A673 (cell line): ENCODE measurements at regions not wholly inside any gene's neighbourhood (a gene's known extent, or its start where the extent isn't known, plus 50 kb on each side); places are given as distances from the start of the nearest gene placed in this dataset.

Experiments used
- BruUV-seq: library from RNA; stranded (reverse); fragments of 400-500 nt; replicated peaks from 2 replicates; lab custom pipeline; 2021; lab: Mats Ljungman, UMichigan
- CTCF ChIA-PET: fragments of 300-600 bp; sonication (Branson Sonifier 250); formaldehyde crosslinking; loops from one replicate; lab custom pipeline; 2022; ENCODE audit warnings: antibody characterized with exemption; lab: Charles Lee
- POLR2A ChIA-PET: fragments of 300-600 bp; sonication (Branson Sonifier 250); formaldehyde crosslinking; loops from one replicate; lab custom pipeline; 2022; ENCODE audit warnings: antibody characterized with exemption; ENCODE audit not compliant: low non-redundant PET; lab: Charles Lee
- DNase-seq: peaks from one replicate; pipeline ENCODE4 v3.0.0-alpha.2; 2015; ENCODE audit warnings: low spot score
- H3K27ac ChIP-seq: fragments of 200-600 bp; sonication (generic); 2 replicates; pipeline ENCODE4 v1.5.1; 2016; ENCODE audit warnings: mixed run types, low read depth, mild to moderate bottlenecking, mixed read lengths, antibody characterized with exemption, low read length; ENCODE audit not compliant: poor library complexity, severe bottlenecking
- H3K27me3 ChIP-seq: fragments of 200-600 bp; sonication (generic); replicated peaks from 2 replicates; pipeline ENCODE4 v1.6.1; 2017; ENCODE audit warnings: mixed run types, low read depth, mild to moderate bottlenecking, mixed read lengths, antibody characterized with exemption, low read length; ENCODE audit not compliant: insufficient read depth, poor library complexity
- H3K36me3 ChIP-seq: fragments of 200-600 bp; sonication (generic); 2 replicates; pipeline ENCODE4 v1.6.1; 2016; ENCODE audit warnings: mixed run types, mild to moderate bottlenecking, mixed read lengths, antibody characterized with exemption, low read length; ENCODE audit not compliant: insufficient read depth, poor library complexity, severe bottlenecking
- H3K4me1 ChIP-seq: fragments of 200-600 bp; sonication (generic); 2 replicates; pipeline ENCODE4 v1.6.1; 2017; ENCODE audit warnings: mixed run types, mild to moderate bottlenecking, mixed read lengths, antibody characterized with exemption, low read length; ENCODE audit not compliant: insufficient read depth, poor library complexity, severe bottlenecking
- H3K4me3 ChIP-seq: fragments of 200-600 bp; sonication (generic); 2 replicates; pipeline ENCODE4 v1.5.1; 2016; ENCODE audit warnings: low read depth, mixed run types, mild to moderate bottlenecking, mixed read lengths, low read length; ENCODE audit not compliant: poor library complexity, severe bottlenecking
- H3K9me3 ChIP-seq: fragments of 200-600 bp; sonication (generic); 2 replicates; pipeline ENCODE4 v1.6.1; 2016; ENCODE audit warnings: mixed run types, low read depth, mild to moderate bottlenecking, mixed read lengths, antibody characterized with exemption, low read length; ENCODE audit not compliant: poor library complexity, severe bottlenecking
- EZH2 ChIP-seq: fragments of 200-600 bp; sonication (generic); IDR thresholded peaks from 2 replicates; pipeline ENCODE4 v1.6.1; 2017; ENCODE audit warnings: borderline replicate concordance, low read depth, mild to moderate bottlenecking, mixed read lengths, antibody characterized with exemption, low read length; ENCODE audit not compliant: poor library complexity, severe bottlenecking
- intact Hi-C: fragments of 100-400 bp; cut with micrococcal nuclease; formaldehyde crosslinking; loops from one replicate; pipeline ENCODE4 v1.10.0; 2022; ENCODE audit not compliant: unreplicated experiment
- TF ChIP-seq, protein P1 (sequence below): fragments of 300-800, 200-600 bp; sonication (generic); conservative IDR thresholded peaks from 2 replicates; pipeline ENCODE4 v1.5.1; 2017; ENCODE audit warnings: low read depth, mild to moderate bottlenecking, antibody characterized with exemption, low read length, moderate library complexity, mixed read lengths

DNA sequence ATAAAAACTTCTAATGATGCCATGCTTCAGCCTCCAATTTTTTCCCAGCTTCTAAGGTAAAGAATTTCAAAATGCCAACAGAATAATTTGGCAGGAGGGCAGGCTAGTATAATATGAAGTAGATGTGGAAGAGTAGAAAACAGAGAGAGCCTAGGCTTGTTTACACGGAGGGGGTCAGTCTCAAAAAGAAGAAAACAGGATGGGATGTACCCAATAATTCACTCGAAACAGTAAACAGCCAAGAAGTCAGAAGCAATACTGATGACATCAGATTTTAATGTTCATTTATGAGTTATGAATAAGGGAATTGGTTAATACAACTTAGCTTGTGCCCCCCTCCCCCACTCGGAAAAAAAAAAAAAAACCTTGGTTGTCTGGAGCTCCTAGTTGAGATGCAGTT lies 422.5 kb downstream of the FOXO1 start:
- ChIA-PET POLR2A (no interaction called here), CTCF (no interaction called here)
- Histone ChIP-seq H3K36me3 (no peaks in the 10 kb centered on the region), H3K27me3 (no peaks in the 10 kb centered on the region), H3K27ac (no peak overlapping the region), H3K4me1 (no peaks in the 10 kb centered on the region), H3K9me3 (no peaks in the 10 kb centered on the region), H3K4me3 (no peak overlapping the region)
- intact Hi-C loops = no loop called here
- TF ChIP-seq EZH2 = no peak
- TF ChIP-seq, protein P1, sequence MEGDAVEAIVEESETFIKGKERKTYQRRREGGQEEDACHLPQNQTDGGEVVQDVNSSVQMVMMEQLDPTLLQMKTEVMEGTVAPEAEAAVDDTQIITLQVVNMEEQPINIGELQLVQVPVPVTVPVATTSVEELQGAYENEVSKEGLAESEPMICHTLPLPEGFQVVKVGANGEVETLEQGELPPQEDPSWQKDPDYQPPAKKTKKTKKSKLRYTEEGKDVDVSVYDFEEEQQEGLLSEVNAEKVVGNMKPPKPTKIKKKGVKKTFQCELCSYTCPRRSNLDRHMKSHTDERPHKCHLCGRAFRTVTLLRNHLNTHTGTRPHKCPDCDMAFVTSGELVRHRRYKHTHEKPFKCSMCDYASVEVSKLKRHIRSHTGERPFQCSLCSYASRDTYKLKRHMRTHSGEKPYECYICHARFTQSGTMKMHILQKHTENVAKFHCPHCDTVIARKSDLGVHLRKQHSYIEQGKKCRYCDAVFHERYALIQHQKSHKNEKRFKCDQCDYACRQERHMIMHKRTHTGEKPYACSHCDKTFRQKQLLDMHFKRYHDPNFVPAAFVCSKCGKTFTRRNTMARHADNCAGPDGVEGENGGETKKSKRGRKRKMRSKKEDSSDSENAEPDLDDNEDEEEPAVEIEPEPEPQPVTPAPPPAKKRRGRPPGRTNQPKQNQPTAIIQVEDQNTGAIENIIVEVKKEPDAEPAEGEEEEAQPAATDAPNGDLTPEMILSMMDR = no peak
- BruUV-seq = no TSS peak
- no peak for DNase-seq

DNA sequence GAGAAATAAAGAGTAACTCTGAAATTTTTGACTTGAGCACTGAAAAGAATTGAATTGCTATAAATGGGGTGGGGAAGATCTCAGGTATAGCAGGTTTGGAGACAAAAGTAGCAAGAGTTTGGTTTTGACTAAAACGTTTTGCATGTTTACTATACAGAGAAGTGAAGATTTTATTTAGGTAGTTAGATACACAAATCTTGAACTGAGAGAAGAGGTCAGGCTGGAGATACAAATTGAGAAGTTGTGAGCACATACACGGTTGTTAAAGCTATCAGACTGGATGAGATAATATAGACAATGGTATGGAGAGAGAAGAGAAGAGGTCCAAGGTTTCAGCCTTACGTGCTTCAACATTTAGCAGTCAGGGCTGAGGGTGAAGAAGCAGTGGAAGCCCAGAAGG lies 420.9 kb downstream of the FOXO1 start:
- DNase-seq = no peak
- ChIA-PET POLR2A (no interaction called here), CTCF (no interaction called here)
- Histone ChIP-seq H3K9me3 (no peaks in the 10 kb centered on the region), H3K4me3 (no peak overlapping the region), H3K27ac (no peak overlapping the region), H3K4me1 (no peaks in the 10 kb centered on the region), H3K27me3 (no peaks in the 10 kb centered on the region), H3K36me3 (no peaks in the 10 kb centered on the region)
- BruUV-seq = no TSS peak
- intact Hi-C loops = no loop called here
- TF ChIP-seq EZH2 = no peak
- TF ChIP-seq, protein P1 = no peak

DNA sequence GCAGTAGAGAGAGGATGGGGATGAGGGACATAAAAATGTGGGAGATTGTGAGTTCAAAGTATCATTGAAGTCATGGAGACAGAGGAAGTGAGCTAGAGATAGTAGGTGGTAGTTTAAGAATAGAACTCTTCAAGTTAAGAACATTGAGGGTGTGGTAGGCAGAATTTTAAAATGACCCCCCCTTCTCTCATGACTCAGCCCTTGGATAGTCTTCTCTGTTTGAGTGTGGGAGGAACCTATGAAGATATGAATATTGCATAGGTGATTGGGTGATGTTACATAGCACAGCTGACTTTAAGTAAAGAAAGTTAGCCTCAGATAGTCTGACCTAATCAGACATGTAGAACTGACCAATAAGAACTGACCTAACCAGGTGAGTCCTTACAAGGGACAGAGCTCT lies 418.6 kb downstream of the FOXO1 start:
- no peak for TF ChIP-seq EZH2
- TF ChIP-seq, protein P1 = no peak
- Histone ChIP-seq H3K9me3 (no peaks in the 10 kb centered on the region), H3K36me3 (no peaks in the 10 kb centered on the region), H3K4me1 (no peaks in the 10 kb centered on the region), H3K4me3 (no peak overlapping the region), H3K27me3 (no peaks in the 10 kb centered on the region), H3K27ac (no peak overlapping the region)
- DNase-seq = no peak
- CTCF ChIA-PET = no interaction called here
- intact Hi-C loops = no loop called here
- no TSS peak for BruUV-seq
- POLR2A ChIA-PET = no interaction called here
